Keratinocyte (primary cell): ENCODE measurements at regions not wholly inside any gene's neighbourhood (a gene's known extent, or its start where the extent isn't known, plus 50 kb on each side); places are given as distances from the start of the nearest gene placed in this dataset.

Source experiments
- EZH2 ChIP-seq: IDR thresholded peaks from one replicate; pipeline ENCODE4 v1.6.1; 2012; ENCODE audit warnings: inconsistent platforms, mild to moderate bottlenecking, low read length, moderate library complexity
- TF ChIP-seq, protein P1 (sequence below), 3 experiments: IDR thresholded peaks in 1 of 3; conservative IDR thresholded peaks in 1 of 3; optimal IDR thresholded peaks in 1 of 3; 2 replicates in 2 of 3; 3 replicates in 1 of 3; pipeline versions ENCODE3 to v1.5.1; 2011; ENCODE audit warnings: low read length in 3 of 3, mild to moderate bottlenecking in 3 of 3, moderate library complexity in 2 of 3, control low read depth in 1 of 3, inconsistent platforms in 1 of 3; ENCODE audit not compliant: insufficient read depth in 2 of 3; ENCODE audit errors: extremely low read depth in 1 of 3

- TF ChIP-seq, protein P1, sequence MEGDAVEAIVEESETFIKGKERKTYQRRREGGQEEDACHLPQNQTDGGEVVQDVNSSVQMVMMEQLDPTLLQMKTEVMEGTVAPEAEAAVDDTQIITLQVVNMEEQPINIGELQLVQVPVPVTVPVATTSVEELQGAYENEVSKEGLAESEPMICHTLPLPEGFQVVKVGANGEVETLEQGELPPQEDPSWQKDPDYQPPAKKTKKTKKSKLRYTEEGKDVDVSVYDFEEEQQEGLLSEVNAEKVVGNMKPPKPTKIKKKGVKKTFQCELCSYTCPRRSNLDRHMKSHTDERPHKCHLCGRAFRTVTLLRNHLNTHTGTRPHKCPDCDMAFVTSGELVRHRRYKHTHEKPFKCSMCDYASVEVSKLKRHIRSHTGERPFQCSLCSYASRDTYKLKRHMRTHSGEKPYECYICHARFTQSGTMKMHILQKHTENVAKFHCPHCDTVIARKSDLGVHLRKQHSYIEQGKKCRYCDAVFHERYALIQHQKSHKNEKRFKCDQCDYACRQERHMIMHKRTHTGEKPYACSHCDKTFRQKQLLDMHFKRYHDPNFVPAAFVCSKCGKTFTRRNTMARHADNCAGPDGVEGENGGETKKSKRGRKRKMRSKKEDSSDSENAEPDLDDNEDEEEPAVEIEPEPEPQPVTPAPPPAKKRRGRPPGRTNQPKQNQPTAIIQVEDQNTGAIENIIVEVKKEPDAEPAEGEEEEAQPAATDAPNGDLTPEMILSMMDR (optimal IDR thresholded peaks at IDR 0.05 in 1 of 3, IDR thresholded peaks at IDR 0.05 in 1 of 3, conservative IDR thresholded peaks at IDR 0.05 in 1 of 3; ENCODE audit: extremely low read depth in 1 of 3, insufficient read depth in 2 of 3, low read length in 3 of 3), result no peak
- no peak for TF ChIP-seq EZH2
Observed at GRCh38 chr10:84770824-84771223, 442.4 kb downstream of the CCSER2 start.
